ENCODE measurements at regions not wholly inside any gene's neighbourhood (a gene's known extent, or its start where the extent isn't known, plus 50 kb on each side); places are given as distances from the start of the nearest gene placed in this dataset.
"Not testable (repeated sequence)": the region's sequence is repeated elsewhere in the genome, so short reads cannot be mapped to it uniquely, and the experiment has no call there.

GRCh38 chr9:36493564-36493963 is 79.1 kb upstream of the MELK start:
- TF ChIP-seq EZH2 (IDR thresholded peaks at IDR 0.05; ENCODE audit: borderline replicate concordance, low read length); CTCF (IDR thresholded peaks at IDR 0.05; ENCODE audit: low read length): not testable (repeated sequence)
